ENCODE measurements at regions not wholly inside any gene's neighbourhood (a gene's known extent, or its start where the extent isn't known, plus 50 kb on each side); places are given as distances from the start of the nearest gene placed in this dataset.

DNA sequence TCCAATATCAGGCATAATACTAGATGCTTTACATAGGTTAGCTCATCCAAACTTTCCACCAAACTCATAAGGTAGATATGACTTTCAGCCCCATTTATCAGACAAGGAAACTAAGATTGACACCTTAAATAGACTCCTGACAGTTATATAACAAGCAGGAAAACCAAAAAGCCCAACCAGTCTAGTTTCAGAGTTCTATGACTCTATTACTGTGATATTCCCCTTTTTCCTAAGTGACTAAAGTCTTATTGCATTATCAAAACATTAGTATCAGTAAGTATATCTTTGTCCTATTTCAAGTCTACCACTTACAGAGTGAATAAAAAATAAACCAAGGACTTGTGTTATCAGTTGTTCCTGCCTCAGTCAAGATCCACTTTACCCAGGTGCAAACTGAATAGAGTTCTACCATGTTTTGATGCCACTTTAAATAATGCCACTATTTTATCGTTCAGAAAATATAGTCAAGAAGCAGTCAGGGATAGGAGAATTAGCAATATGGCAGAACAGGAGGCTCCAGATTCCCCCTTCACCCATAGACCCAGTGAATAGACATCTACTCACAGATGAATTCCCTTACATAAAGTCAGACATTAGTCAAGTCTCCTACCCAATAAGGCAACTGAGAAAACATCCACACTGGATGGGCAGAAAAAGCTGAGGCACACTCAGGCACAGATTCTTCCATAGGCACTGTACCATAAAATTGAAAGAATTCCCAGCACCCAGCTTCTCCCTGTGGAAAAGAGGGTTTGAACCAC lies 74.1 kb downstream of the CRPPA start:
- Mint-ChIP-seq H3K4me1 (peaks cover 0 to 2% (median 0%) of the 10 kb centered on the region in 3 donors), H3K27ac (no peak overlapping the region), H3K9me3 (peaks cover 16 to 41% (median 28%) of the 10 kb centered on the region in 7 donors), H3K36me3 (peaks cover 9 to 25% of the 10 kb centered on the region in 2 donors), H3K4me3 (no peak overlapping the region), H3K27me3 (no peaks in the 10 kb centered on the region)
- DNase-seq (no peak), ATAC-seq (ENCODE audit: low read depth in 2 of 2) (no peak)

DNA sequence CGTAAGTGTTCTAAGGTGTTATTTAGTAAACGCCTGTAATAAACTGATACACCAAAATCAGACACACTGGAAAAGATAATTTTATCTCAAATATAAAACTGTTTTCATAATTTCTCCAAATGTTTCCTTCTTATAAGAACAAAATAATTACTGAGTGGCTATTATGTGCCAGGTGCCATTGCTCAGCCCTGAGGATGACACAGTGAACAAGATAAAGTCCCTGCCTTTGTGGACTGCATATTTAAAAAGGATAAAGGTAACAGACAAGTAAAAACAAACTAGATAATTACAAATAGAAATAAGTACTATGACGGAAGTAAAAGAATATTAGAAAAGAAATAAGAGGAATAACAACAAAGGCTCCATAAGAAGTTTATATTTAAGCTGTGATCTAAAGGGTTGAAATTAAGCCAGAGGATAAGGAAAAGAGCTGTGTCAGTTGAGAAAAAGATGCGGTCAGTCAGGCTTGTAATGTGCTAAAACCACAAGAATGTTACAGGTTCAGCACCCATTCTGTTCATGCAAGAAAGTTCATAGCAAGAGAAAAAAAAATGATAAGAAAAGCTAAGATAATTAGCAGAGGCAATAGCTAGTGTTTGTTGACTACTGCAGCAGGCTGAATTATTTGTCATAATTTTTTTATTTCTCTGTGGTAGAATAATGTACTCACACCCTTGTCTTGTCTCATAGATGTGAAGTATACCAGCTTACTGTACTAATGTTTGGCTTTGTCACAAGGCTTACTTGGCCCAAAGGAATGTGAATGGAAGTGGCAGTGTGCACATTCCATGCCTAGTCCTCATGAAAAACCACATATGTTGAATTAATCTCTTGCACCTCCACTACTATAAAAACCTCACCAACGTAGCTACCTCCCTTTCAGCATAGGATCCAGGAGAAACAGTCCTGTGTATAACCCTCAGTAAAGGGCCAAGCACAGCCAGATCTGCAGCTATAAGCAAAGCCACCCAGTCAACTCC lies 75.1 kb downstream of the CRPPA start:
- H3K27ac Mint-ChIP-seq: peak overlapping the region in 1 of 6 donors; percentile 5
- DNase-seq: no peak
- peaks cover 0 to 2% (median 0%) of the 10 kb centered on the region in 3 donors for H3K4me1 Mint-ChIP-seq
- H3K27me3 Mint-ChIP-seq: no peaks in the 10 kb centered on the region
- H3K9me3 Mint-ChIP-seq: peaks cover 20 to 41% (median 26%) of the 10 kb centered on the region in 7 donors
- ATAC-seq (ENCODE audit: low read depth in 2 of 2): no peak
- no peak overlapping the region for H3K4me3 Mint-ChIP-seq
- peaks cover 9 to 25% of the 10 kb centered on the region in 2 donors for H3K36me3 Mint-ChIP-seq

GRCh38 chr7:16344927-16345326 lies 76.4 kb downstream of the CRPPA start:
- no peak for ATAC-seq (ENCODE audit: low read depth in 2 of 2)
- no peak overlapping the region for H3K4me3 Mint-ChIP-seq

GRCh38 chr7:16343612-16344011 lies 77.7 kb downstream of the CRPPA start:
- Mint-ChIP-seq H3K27me3 (no peaks in the 10 kb centered on the region), H3K27ac (peak overlapping the region in 1 of 6 donors; percentile 78), H3K4me1 (peaks cover 0 to 2% (median 0%) of the 10 kb centered on the region in 3 donors), H3K4me3 (no peak overlapping the region), H3K36me3 (peaks cover 0 to 17% of the 10 kb centered on the region in 2 donors), H3K9me3 (peaks cover 7 to 24% (median 14%) of the 10 kb centered on the region in 7 donors)
- DNase-seq: no peak
- no peak for ATAC-seq (ENCODE audit: low read depth in 2 of 2)

More at GRCh38 chr7:16344927-16345326, 76.4 kb downstream of the CRPPA start:
- Mint-ChIP-seq H3K27me3 (no peaks in the 10 kb centered on the region), H3K27ac (no peak overlapping the region), H3K9me3 (peaks cover 18 to 32% (median 20%) of the 10 kb centered on the region in 7 donors), H3K36me3 (peaks cover 8 to 25% of the 10 kb centered on the region in 2 donors), H3K4me1 (peaks cover 0 to 2% (median 0%) of the 10 kb centered on the region in 3 donors)
- DNase-seq: no peak

DNA sequence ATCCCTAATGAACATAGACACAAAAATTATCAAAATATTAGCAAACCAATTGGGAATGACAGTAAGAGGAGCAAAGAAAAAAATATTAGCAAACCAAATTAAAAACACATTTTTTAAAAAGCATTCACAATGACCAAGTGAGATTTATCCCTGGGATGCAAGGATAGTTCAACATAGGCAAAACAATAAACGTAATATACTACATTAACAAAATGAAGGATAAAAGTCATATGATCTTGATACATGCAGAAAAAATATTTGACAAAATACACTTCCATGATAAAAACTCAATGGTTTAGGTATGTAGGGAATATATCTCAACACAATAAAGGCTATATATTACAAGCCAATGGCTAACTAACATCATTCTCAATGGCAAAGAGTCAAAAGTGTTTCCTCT lies 83.3 kb downstream of the CRPPA start:
- Mint-ChIP-seq H3K36me3 (peaks cover 5 to 6% of the 10 kb centered on the region in 2 donors), H3K9me3 (peaks cover 0 to 28% (median 18%) of the 10 kb centered on the region in 7 donors), H3K27me3 (no peaks in the 10 kb centered on the region), H3K27ac (no peak overlapping the region), H3K4me3 (no peak overlapping the region), H3K4me1 (no peaks in the 10 kb centered on the region)
- ATAC-seq (ENCODE audit: low read depth in 2 of 2) (no peak), DNase-seq (no peak)

DNA sequence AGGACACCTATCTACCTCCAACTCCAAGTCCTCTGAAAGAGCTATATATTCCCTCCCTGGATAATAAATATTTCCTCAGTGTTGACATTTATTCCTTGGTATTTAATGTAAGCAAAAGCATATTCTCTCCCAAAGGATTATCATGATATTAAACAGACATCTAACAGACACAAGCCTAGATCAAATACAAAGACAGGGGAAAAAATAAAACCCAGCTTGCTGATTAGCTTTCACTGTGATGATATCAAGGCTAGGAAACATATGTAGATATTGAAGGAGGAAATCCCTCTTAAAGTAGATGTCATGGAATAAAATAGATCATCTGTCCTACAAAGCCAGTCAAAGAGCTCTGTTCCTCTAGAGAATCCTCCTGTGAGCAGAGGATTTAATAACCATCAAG lies 95.2 kb downstream of the CRPPA start:
- Mint-ChIP-seq H3K4me3 (no peak overlapping the region), H3K9me3 (peaks cover 0 to 4% (median 0%) of the 10 kb centered on the region in 7 donors), H3K4me1 (no peaks in the 10 kb centered on the region), H3K27me3 (no peaks in the 10 kb centered on the region), H3K36me3 (no peaks in the 10 kb centered on the region), H3K27ac (no peak overlapping the region)
- no peak for ATAC-seq (ENCODE audit: low read depth in 2 of 2)
- no peak for DNase-seq

GRCh38 chr7:16323313-16323712 lies 98.0 kb downstream of the CRPPA start:
- H3K36me3 Mint-ChIP-seq: no peaks in the 10 kb centered on the region
- ATAC-seq (ENCODE audit: low read depth in 2 of 2) (no peak), DNase-seq (no peak)
- H3K27ac Mint-ChIP-seq: no peak overlapping the region
- no peaks in the 10 kb centered on the region for H3K4me1 Mint-ChIP-seq
- peaks cover 0 to 6% (median 0%) of the 10 kb centered on the region in 7 donors for H3K9me3 Mint-ChIP-seq
- no peak overlapping the region for H3K4me3 Mint-ChIP-seq
- H3K27me3 Mint-ChIP-seq: no peaks in the 10 kb centered on the region

- Mint-ChIP-seq H3K27me3 (no peaks in the 10 kb centered on the region), H3K9me3 (peaks cover 0 to 6% (median 0%) of the 10 kb centered on the region in 7 donors), H3K27ac (no peak overlapping the region), H3K4me1 (no peaks in the 10 kb centered on the region), H3K4me3 (no peak overlapping the region), H3K36me3 (peaks cover 0 to 3% of the 10 kb centered on the region in 2 donors)
- ATAC-seq (ENCODE audit: low read depth in 2 of 2) (no peak), DNase-seq (no peak)
Observed at GRCh38 chr7:16320099-16320660, 101.2 kb downstream of the CRPPA start.

DNA sequence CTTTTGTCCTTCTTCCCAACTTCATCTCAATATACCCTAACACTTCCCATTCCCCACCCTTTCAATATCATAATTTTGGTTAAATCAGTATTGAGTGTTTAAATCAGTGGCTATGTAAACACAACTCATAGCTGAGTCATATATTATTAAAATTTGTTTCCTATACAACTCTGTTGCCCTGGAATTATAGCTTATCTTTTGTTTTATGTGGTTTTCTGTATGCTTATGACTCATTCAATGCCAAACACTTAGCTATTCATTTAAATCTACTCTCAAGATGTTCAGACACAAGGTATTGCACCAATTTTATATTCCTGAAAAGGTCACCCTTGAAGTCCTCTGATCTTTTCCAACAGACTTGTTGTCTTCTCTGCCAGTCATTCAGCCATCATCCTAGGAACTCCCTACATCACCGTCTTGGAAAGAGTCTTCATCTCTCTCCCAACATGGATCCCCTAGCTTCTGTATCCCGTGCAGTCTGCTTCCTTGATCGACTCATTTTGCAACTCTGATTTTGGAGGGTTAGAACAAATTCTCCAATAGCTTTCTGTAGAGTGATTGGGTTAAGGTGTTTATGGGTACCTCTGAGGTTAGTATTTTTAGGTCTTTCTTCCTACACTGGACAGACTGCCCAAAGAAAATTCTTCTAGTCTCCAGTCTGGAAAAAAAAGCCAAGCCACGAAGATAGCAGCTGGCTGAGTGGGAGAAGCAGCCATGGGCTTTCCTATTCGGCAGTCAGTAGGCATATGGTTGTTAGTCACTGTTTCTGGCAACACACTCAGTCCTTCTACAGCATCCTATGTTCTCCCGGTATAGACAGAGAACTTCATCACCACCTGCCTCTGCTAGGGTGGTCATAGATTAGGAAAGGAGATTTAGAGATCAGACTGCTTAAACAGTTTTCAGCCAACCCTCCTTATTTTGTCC lies 102.1 kb downstream of the CRPPA start:
- DNase-seq: no peak
- no peak overlapping the region for H3K27ac Mint-ChIP-seq
- H3K4me1 Mint-ChIP-seq: no peaks in the 10 kb centered on the region
- peaks cover 0 to 3% of the 10 kb centered on the region in 2 donors for H3K36me3 Mint-ChIP-seq
- no peak for ATAC-seq (ENCODE audit: low read depth in 2 of 2)
- H3K4me3 Mint-ChIP-seq: no peak overlapping the region
- peaks cover 0 to 4% (median 0%) of the 10 kb centered on the region in 7 donors for H3K9me3 Mint-ChIP-seq
- no peaks in the 10 kb centered on the region for H3K27me3 Mint-ChIP-seq

DNA sequence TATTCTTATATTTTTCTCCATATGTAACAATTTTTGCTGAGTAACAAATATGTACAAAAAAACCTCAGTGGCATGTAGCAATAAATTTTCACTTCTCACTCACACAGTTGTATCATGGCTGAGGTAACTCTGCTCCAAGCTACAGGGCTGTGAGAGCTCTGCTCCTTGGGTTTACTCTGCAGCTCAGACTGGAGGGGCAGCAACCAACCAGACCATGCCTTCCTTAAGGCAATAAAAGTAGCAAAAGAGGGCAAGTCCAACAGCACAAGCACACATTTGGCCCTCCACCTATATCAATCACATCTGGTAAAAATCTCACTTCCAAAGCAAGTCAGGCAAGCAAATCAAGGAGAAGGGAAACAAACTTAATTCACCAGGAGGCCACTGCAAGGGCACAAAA lies 102.9 kb downstream of the CRPPA start:
- Mint-ChIP-seq H3K36me3 (peaks cover 0 to 3% of the 10 kb centered on the region in 2 donors), H3K4me1 (no peaks in the 10 kb centered on the region), H3K9me3 (peaks cover 0 to 2% (median 0%) of the 10 kb centered on the region in 7 donors), H3K4me3 (no peak overlapping the region), H3K27ac (no peak overlapping the region), H3K27me3 (no peaks in the 10 kb centered on the region)
- ATAC-seq (ENCODE audit: low read depth in 2 of 2) (no peak), DNase-seq (no peak)

DNA sequence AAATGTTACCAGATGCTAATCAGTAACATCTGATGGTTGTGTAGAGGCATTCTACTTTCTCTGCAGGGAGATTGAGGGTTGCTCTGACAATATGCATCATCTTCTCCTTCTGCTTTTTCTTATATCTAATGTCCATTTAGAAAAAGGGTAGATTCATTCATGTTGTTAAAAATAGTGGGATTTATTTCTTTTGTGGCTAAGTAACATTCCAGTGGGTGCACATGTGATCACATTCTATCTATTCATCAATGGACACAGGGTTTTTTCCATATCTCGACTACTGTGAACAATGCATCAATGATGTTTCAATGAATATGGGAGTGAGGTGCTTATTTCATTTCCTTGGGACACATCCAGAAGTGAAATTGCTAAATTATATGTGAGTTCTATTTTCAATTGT lies 103.9 kb downstream of the CRPPA start:
- H3K27ac Mint-ChIP-seq: no peak overlapping the region
- no peak for ATAC-seq (ENCODE audit: low read depth in 2 of 2)

DNA sequence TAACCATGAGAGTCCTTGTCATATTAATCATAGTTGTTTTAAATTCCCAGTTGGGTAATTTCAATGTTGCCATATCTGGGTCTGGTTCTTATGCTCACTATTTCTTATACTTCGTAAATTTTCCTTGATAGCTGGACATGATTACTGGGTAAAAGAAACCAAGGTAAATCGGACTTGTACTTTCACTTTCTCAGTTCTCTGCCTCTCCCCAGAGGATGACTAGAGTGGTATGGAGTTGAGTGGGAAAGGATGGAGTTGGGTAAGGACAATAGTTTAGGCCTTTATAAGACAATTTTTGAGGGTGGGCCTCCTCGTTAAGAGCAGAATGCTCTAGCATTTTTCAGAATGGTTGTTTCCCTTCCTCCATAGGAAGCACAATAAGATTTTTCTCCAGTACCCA lies 106.1 kb downstream of the CRPPA start:
- no peaks in the 10 kb centered on the region for H3K27me3 Mint-ChIP-seq
- peaks cover 0 to 3% of the 10 kb centered on the region in 2 donors for H3K36me3 Mint-ChIP-seq
- DNase-seq (no peak), ATAC-seq (ENCODE audit: low read depth in 2 of 2) (no peak)
- no peak overlapping the region for H3K4me3 Mint-ChIP-seq
- peaks cover 0 to 2% (median 0%) of the 10 kb centered on the region in 7 donors for H3K9me3 Mint-ChIP-seq
- H3K4me1 Mint-ChIP-seq: no peaks in the 10 kb centered on the region
- H3K27ac Mint-ChIP-seq: no peak overlapping the region

More for the DNA sequence above, 103.9 kb downstream of the CRPPA start:
- no peak overlapping the region for H3K4me3 Mint-ChIP-seq
- H3K36me3 Mint-ChIP-seq: peaks cover 0 to 3% of the 10 kb centered on the region in 2 donors
- peaks cover 0 to 2% (median 0%) of the 10 kb centered on the region in 7 donors for H3K9me3 Mint-ChIP-seq
- H3K4me1 Mint-ChIP-seq: no peaks in the 10 kb centered on the region
- DNase-seq: no peak
- no peaks in the 10 kb centered on the region for H3K27me3 Mint-ChIP-seq
